ENCODE measurements at regions not wholly inside any gene's neighbourhood (a gene's known extent, or its start where the extent isn't known, plus 50 kb on each side); places are given as distances from the start of the nearest gene placed in this dataset.

- DNase-seq (ENCODE audit: low spot score), result no peak
These were observed 350.2 kb upstream of the GRM7 start for GRCh38 chr3:6510713-6511112.

- no peak for DNase-seq (ENCODE audit: low spot score)
These were observed 348.6 kb upstream of the GRM7 start for GRCh38 chr3:6512172-6512800.

- no peak for DNase-seq (ENCODE audit: low spot score)
These were observed 344.8 kb upstream of the GRM7 start for GRCh38 chr3:6516143-6516542.

- no peak for DNase-seq (ENCODE audit: low spot score)
These were observed 344.2 kb upstream of the GRM7 start for GRCh38 chr3:6516694-6517093.

- DNase-seq (ENCODE audit: low spot score), result no peak
These were observed 342.1 kb upstream of the GRM7 start for GRCh38 chr3:6518709-6519345.

- DNase-seq (ENCODE audit: low spot score), result no peak
These were observed 339.4 kb upstream of the GRM7 start for GRCh38 chr3:6521369-6522113.

- no peak for DNase-seq (ENCODE audit: low spot score)
These were observed 338.7 kb upstream of the GRM7 start for GRCh38 chr3:6522191-6522590.

GRCh38 chr3:6523043-6523442 is 337.9 kb upstream of the GRM7 start:
- no peak for DNase-seq (ENCODE audit: low spot score)

GRCh38 chr3:6524479-6524878 is 336.4 kb upstream of the GRM7 start:
- no peak for DNase-seq (ENCODE audit: low spot score)

- DNase-seq (ENCODE audit: low spot score), result no peak
These were observed 334.6 kb upstream of the GRM7 start for GRCh38 chr3:6526321-6526720.

GRCh38 chr3:6526861-6527260 is 334.1 kb upstream of the GRM7 start:
- no peak for DNase-seq (ENCODE audit: low spot score)

GRCh38 chr3:6528951-6529350 is 332.0 kb upstream of the GRM7 start:
- DNase-seq (ENCODE audit: low spot score), result no peak

- no peak for DNase-seq (ENCODE audit: low spot score)
These were observed 329.8 kb upstream of the GRM7 start for GRCh38 chr3:6531153-6531552.

- no peak for DNase-seq (ENCODE audit: low spot score)
These were observed 328.8 kb upstream of the GRM7 start for GRCh38 chr3:6532101-6532500.

GRCh38 chr3:6540981-6541380 is 319.9 kb upstream of the GRM7 start:
- no peak for DNase-seq (ENCODE audit: low spot score)

- no peak for DNase-seq (ENCODE audit: low spot score)
These were observed 318.1 kb upstream of the GRM7 start for GRCh38 chr3:6542795-6543194.

- DNase-seq (ENCODE audit: low spot score), result no peak
These were observed 311.6 kb upstream of the GRM7 start for GRCh38 chr3:6549296-6549695.

GRCh38 chr3:6551165-6551564 is 309.8 kb upstream of the GRM7 start:
- DNase-seq (ENCODE audit: low spot score), result no peak

- DNase-seq (ENCODE audit: low spot score), result no peak
These were observed 300.7 kb upstream of the GRM7 start for GRCh38 chr3:6560259-6560658.

- DNase-seq (ENCODE audit: low spot score), result no peak
These were observed 293.7 kb upstream of the GRM7 start for GRCh38 chr3:6567241-6567640.

- no peak for DNase-seq (ENCODE audit: low spot score)
These were observed 291.9 kb upstream of the GRM7 start for GRCh38 chr3:6568999-6569493.

- no peak for DNase-seq (ENCODE audit: low spot score)
These were observed 289.5 kb upstream of the GRM7 start for GRCh38 chr3:6571448-6571847.

GRCh38 chr3:6577584-6577983 is 283.3 kb upstream of the GRM7 start:
- no peak for DNase-seq (ENCODE audit: low spot score)
